ENCODE measurements at regions not wholly inside any gene's neighbourhood (a gene's known extent, or its start where the extent isn't known, plus 50 kb on each side); places are given as distances from the start of the nearest gene placed in this dataset.

GRCh38 chr2:15725782-15726112, 134.1 kb downstream of the DDX1 start:
- TF ChIP-seq CTCF (IDR thresholded peaks at IDR 0.05; ENCODE audit: control insufficient read depth, extremely low read depth, insufficient read depth), result no peak
- no peak overlapping the region for H3K4me3 ChIP-seq (ENCODE audit: low read depth, low read length)
- DNase-seq (ENCODE audit: low read depth), result no peak

GRCh38 chr2:15726321-15727057, 134.8 kb downstream of the DDX1 start:
- H3K4me3 ChIP-seq (ENCODE audit: low read depth, low read length), result no peak overlapping the region
- TF ChIP-seq CTCF (IDR thresholded peaks at IDR 0.05; ENCODE audit: control insufficient read depth, extremely low read depth, insufficient read depth), result no peak
- DNase-seq (ENCODE audit: low read depth), result no peak

- DNase-seq (ENCODE audit: low read depth), result no peak
- no peak for TF ChIP-seq CTCF (IDR thresholded peaks at IDR 0.05; ENCODE audit: control insufficient read depth, extremely low read depth, insufficient read depth)
- H3K4me3 ChIP-seq (ENCODE audit: low read depth, low read length), result no peak overlapping the region
Measured at GRCh38 chr2:15727396-15728244, 136.0 kb downstream of the DDX1 start.

GRCh38 chr2:15728245-15728938, 136.7 kb downstream of the DDX1 start:
- no peak for DNase-seq (ENCODE audit: low read depth)
- no peak for TF ChIP-seq CTCF (IDR thresholded peaks at IDR 0.05; ENCODE audit: control insufficient read depth, extremely low read depth, insufficient read depth)
- H3K4me3 ChIP-seq (ENCODE audit: low read depth, low read length), result no peak overlapping the region

GRCh38 chr2:15729001-15729400, 137.3 kb downstream of the DDX1 start:
- TF ChIP-seq CTCF (IDR thresholded peaks at IDR 0.05; ENCODE audit: control insufficient read depth, extremely low read depth, insufficient read depth), result no peak
- no peak overlapping the region for H3K4me3 ChIP-seq (ENCODE audit: low read depth, low read length)
- no peak for DNase-seq (ENCODE audit: low read depth)

- no peak for TF ChIP-seq CTCF (IDR thresholded peaks at IDR 0.05; ENCODE audit: control insufficient read depth, extremely low read depth, insufficient read depth)
- no peak for DNase-seq (ENCODE audit: low read depth)
- H3K4me3 ChIP-seq (ENCODE audit: low read depth, low read length), result no peak overlapping the region
Measured at GRCh38 chr2:15729709-15730544, 138.3 kb downstream of the DDX1 start.

Measured in LNCaP clone FGC (cell line).